ENCODE measurements at regions not wholly inside any gene's neighbourhood (a gene's known extent, or its start where the extent isn't known, plus 50 kb on each side); places are given as distances from the start of the nearest gene placed in this dataset.
A peak's percentile ranks its signal among the peaks of the same experiment; 100 is the strongest.

DNA sequence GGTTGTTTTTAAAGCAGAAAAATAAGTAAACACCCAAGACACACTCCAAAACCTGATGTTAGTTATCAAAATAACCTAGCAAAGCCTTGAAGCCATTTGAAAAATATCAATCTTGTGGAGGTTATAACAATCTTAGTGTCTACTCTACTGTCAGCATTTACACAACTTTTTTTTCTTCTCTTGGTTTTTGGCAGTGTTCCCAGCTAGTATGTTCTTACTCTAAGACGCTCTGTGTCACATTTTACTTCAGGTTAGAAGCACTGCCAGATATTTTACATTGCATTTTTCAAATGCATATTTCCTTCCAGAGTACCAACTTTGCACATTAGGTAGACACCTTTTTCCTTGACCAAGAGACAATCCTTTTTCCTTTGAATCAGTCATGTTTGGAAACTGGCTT lies 114.0 kb upstream of the INPP4B start:
- Mint-ChIP-seq H3K4me1 (peaks cover 39% of the 10 kb centered on the region), H3K36me3 (peaks cover 2 to 4% of the 10 kb centered on the region in 2 donors)
- intact Hi-C loops (cut with micrococcal nuclease) = no loop called here

DNA sequence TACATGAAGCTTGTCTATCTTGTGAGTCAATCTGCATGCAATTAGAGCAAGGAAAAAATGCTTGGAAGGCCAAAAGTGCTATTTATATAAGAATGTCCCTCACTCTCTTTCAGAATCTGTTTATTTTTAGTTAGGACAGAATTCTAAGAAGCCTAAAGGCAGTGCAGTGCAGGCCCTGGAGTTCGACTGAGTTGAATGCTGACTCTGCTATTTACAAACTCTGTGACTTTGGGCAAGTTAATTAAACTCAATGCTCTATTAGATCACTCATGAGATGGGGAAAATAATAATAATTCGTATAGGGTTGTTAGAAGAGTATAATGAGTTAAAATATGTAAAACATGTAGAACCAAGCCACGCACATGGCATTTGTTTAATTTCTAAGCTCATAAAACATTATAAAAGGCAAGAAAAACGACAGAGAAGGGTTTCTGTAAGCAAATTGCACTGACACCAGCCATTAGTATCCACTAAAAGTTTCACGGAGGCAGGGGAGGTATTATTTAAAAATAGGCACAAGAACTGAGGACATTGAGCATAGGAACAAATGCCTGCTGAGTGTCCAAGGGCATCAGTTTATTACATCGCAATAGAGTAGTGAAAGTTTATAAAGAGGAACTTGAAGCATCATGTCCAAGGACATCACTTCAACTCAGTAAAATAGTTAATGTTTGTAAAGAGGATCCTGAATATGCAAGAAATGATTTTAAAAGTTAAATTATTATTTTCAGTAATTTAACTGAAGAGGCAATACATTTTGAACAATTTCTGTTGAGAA lies 115.0 kb upstream of the INPP4B start:
- no peaks in the 10 kb centered on the region for H3K36me3 ChIP-seq (replicated peaks in 1 of 2; ENCODE audit: control insufficient read depth in 1 of 2, insufficient read depth in 2 of 2, low read length in 2 of 2)
- H3K4me2 ChIP-seq (replicated peaks; ENCODE audit: extremely low read depth, low read length, poor library complexity, severe bottlenecking) = peak overlapping the region; percentile 56
- Mint-ChIP-seq H3K4me1 (peaks cover 40% of the 10 kb centered on the region), H3K27me3 (ENCODE audit: low read depth in 3 of 3) (no peaks in the 10 kb centered on the region), H3K4me3 (no peak overlapping the region), H3K36me3 (peaks cover 2 to 8% of the 10 kb centered on the region in 2 donors), H3K27ac (peak overlapping the region; percentile 59 to 95 (median 92)), H3K9me3 (peaks cover 8 to 16% (median 11%) of the 10 kb centered on the region in 7 donors)
- no peaks in the 10 kb centered on the region for H3K27me3 ChIP-seq (ENCODE audit: control insufficient read depth in 2 of 2, insufficient read depth in 2 of 2, low read length in 2 of 2)
- H3K9me3 ChIP-seq (replicated peaks in 1 of 2; ENCODE audit: control insufficient read depth in 1 of 2, insufficient read depth in 1 of 2, low read length in 2 of 2) = peaks cover 0 to 8% of the 10 kb centered on the region in 2 donors
- intact Hi-C loops (cut with micrococcal nuclease) = no loop called here
- peak overlapping the region in 1 of 3 experiments; percentile 44 for H3K4me3 ChIP-seq (replicated peaks in 1 of 3; ENCODE audit: low read depth in 2 of 3, low read length in 3 of 3)
- no peak overlapping the region for H2AFZ ChIP-seq (ENCODE audit: insufficient read depth, low read depth, low read length, poor library complexity, severe bottlenecking)
- no peaks in the 10 kb centered on the region for H3K79me2 ChIP-seq (ENCODE audit: insufficient read depth, low read length)
- WGBS (ENCODE audit: insufficient coverage) = 100% methylated on average over 1 of the region's 6 CpGs
- TF ChIP-seq, protein P1, sequence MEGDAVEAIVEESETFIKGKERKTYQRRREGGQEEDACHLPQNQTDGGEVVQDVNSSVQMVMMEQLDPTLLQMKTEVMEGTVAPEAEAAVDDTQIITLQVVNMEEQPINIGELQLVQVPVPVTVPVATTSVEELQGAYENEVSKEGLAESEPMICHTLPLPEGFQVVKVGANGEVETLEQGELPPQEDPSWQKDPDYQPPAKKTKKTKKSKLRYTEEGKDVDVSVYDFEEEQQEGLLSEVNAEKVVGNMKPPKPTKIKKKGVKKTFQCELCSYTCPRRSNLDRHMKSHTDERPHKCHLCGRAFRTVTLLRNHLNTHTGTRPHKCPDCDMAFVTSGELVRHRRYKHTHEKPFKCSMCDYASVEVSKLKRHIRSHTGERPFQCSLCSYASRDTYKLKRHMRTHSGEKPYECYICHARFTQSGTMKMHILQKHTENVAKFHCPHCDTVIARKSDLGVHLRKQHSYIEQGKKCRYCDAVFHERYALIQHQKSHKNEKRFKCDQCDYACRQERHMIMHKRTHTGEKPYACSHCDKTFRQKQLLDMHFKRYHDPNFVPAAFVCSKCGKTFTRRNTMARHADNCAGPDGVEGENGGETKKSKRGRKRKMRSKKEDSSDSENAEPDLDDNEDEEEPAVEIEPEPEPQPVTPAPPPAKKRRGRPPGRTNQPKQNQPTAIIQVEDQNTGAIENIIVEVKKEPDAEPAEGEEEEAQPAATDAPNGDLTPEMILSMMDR (IDR thresholded peaks at IDR 0.05) = no peak
- H4K20me1 ChIP-seq (ENCODE audit: insufficient read depth, low read length) = no peaks in the 10 kb centered on the region
- peaks cover 38 to 40% of the 10 kb centered on the region in 2 donors for H3K4me1 ChIP-seq (ENCODE audit: control insufficient read depth in 1 of 2, insufficient read depth in 2 of 2, low read length in 2 of 2)
- peak overlapping the region in 1 of 2 donors; percentile 81 for H3K27ac ChIP-seq (ENCODE audit: low read depth in 1 of 2, low read length in 2 of 2)
- peak overlapping the region; percentile 38 for H3K9ac ChIP-seq (ENCODE audit: insufficient read depth, low read length, poor library complexity, severe bottlenecking)
- DNase-seq = peak; percentile 31 to 49 (median 33)

More for the DNA sequence above, 114.0 kb upstream of the INPP4B start:
- H3K9me3 Mint-ChIP-seq = peaks cover 2 to 14% (median 10%) of the 10 kb centered on the region in 7 donors
- no peak overlapping the region for H3K4me3 ChIP-seq (replicated peaks in 1 of 3; ENCODE audit: low read depth in 2 of 3, low read length in 3 of 3)
- H3K36me3 ChIP-seq (replicated peaks in 1 of 2; ENCODE audit: control insufficient read depth in 1 of 2, insufficient read depth in 2 of 2, low read length in 2 of 2) = no peaks in the 10 kb centered on the region
- H3K27me3 Mint-ChIP-seq (ENCODE audit: low read depth in 3 of 3) = no peaks in the 10 kb centered on the region
- H2AFZ ChIP-seq (ENCODE audit: insufficient read depth, low read depth, low read length, poor library complexity, severe bottlenecking) = no peak overlapping the region
- WGBS (ENCODE audit: insufficient coverage) = 11% methylated on average over 1 of the region's 1 CpG
- peaks cover 0 to under 1% of the 10 kb centered on the region in 2 donors for H3K9me3 ChIP-seq (replicated peaks in 1 of 2; ENCODE audit: control insufficient read depth in 1 of 2, insufficient read depth in 1 of 2, low read length in 2 of 2)
- H4K20me1 ChIP-seq (ENCODE audit: insufficient read depth, low read length) = no peaks in the 10 kb centered on the region
- H3K4me1 ChIP-seq (ENCODE audit: control insufficient read depth in 1 of 2, insufficient read depth in 2 of 2, low read length in 2 of 2) = peaks cover 38 to 40% of the 10 kb centered on the region in 2 donors
- no peak overlapping the region for H3K4me3 Mint-ChIP-seq
- TF ChIP-seq, protein P1 (IDR thresholded peaks at IDR 0.05) = no peak
- peak overlapping the region in 1 of 7 donors; percentile 94 for H3K27ac Mint-ChIP-seq
- DNase-seq = no peak
- H3K27me3 ChIP-seq (ENCODE audit: control insufficient read depth in 2 of 2, insufficient read depth in 2 of 2, low read length in 2 of 2) = no peaks in the 10 kb centered on the region
- peak overlapping the region in 1 of 2 donors; percentile 81 for H3K27ac ChIP-seq (ENCODE audit: low read depth in 1 of 2, low read length in 2 of 2)
- no peak overlapping the region for H3K4me2 ChIP-seq (replicated peaks; ENCODE audit: extremely low read depth, low read length, poor library complexity, severe bottlenecking)
- no peak overlapping the region for H3K9ac ChIP-seq (ENCODE audit: insufficient read depth, low read length, poor library complexity, severe bottlenecking)
- no peaks in the 10 kb centered on the region for H3K79me2 ChIP-seq (ENCODE audit: insufficient read depth, low read length)
